Uterus (tissue), 3 donors: ENCODE measurements at regions not wholly inside any gene's neighbourhood (a gene's known extent, or its start where the extent isn't known, plus 50 kb on each side); places are given as distances from the start of the nearest gene placed in this dataset.

Experiments
- DNase-seq, 2 donors: peaks; one replicate each; pipeline ENCODE4 v3.0.0-alpha.2; 2019 to 2020
- H3K27ac ChIP-seq, 2 donors: fragments of 200-600 bp; sonication (generic); 1 replicate in 1 of 2; 2 replicates in 1 of 2; pipeline ENCODE4 v1.5.1; 2016 to 2018
- H3K27me3 ChIP-seq, 2 donors: fragments of 200-600 bp; sonication (generic); one replicate each; pipeline ENCODE4 v1.5.1; 2018 to 2019; ENCODE audit warnings: control low read depth in 1 of 2
- H3K36me3 ChIP-seq, 2 donors: fragments of 200-600 bp; sonication (generic); one replicate each; pipeline ENCODE4 v1.5.1; 2019; ENCODE audit warnings: control low read depth in 1 of 2
- H3K4me1 ChIP-seq, 2 donors: fragments of 200-600 bp; sonication (generic); one replicate each; pipeline ENCODE4 v1.5.1; 2018 to 2019; ENCODE audit warnings: control low read depth in 1 of 2
- H3K4me3 ChIP-seq, 2 donors: fragments of 200-600 bp; sonication (generic); 1 replicate in 1 of 2; 2 replicates in 1 of 2; pipeline ENCODE4 v1.5.1; 2018 to 2019; ENCODE audit warnings: mild to moderate bottlenecking in 1 of 2
- H3K9me3 ChIP-seq, 2 donors: fragments of 200-600 bp; sonication (generic); one replicate each; pipeline ENCODE4 v1.5.1; 2019; ENCODE audit warnings: control low read depth in 1 of 2
- POLR2A ChIP-seq, 2 donors: fragments of 450-650 bp; IDR thresholded peaks; one replicate each; pipeline ENCODE4 v1.6.1; 2016; ENCODE audit warnings: antibody characterized with exemption in 2 of 2, mild to moderate bottlenecking in 1 of 2, moderate library complexity in 1 of 2
- intact Hi-C: fragments of 100-400 bp; cut with DNase I; formaldehyde crosslinking; loops from one replicate; pipeline ENCODE4 v1.15.1; 2023; ENCODE audit warnings: low total_unique reads
- TF ChIP-seq, protein P1 (sequence below), 4 experiments: fragments of 200-600 bp in 2 of 4; fragments of 450-650 bp in 2 of 4; sonication (generic) in 2 of 4; IDR thresholded peaks; one replicate each; pipeline ENCODE4 v1.5.1; 2016 to 2019; ENCODE audit warnings: antibody characterized with exemption in 4 of 4, mild to moderate bottlenecking in 2 of 4, moderate library complexity in 1 of 4
- donor health status: DM: yes; HTN: yes; CAD: no.

DNA sequence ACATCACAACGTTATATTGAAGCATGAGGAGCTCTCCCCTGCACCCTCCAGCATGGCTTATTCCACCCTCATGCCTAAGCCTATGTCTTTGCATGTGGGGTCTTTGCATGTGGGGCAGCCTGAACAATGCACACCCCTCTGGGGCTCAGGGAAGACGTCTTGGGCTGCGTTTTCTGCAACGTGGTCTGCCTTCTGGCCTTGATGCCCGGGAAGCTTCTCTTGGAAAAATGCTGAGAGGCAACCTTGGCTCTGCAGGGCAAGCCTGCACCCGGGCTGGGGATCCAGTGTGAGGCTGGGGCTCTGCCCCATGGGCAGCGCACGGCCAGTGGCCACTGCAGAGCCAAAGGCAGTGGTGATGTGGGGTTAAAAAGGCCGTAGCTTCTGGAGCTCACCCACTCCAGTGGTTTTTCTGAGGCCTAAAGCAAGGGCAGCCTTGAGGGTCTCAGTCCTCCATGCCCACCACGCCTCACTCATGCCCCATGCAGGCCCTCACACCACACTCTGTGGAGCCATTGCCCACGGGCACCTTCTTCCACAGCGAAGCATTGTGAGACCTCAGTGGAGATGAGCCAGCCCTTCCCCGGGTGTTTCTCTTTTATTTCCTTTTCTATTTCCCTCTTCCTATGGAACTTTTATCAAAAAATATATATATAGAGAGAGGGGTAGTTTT, 112.2 kb downstream of the MRPL36 start:
- Histone ChIP-seq H3K4me1 (no peaks in the 10 kb centered on the region), H3K36me3 (no peaks in the 10 kb centered on the region), H3K27ac (no peak overlapping the region), H3K9me3 (no peaks in the 10 kb centered on the region), H3K27me3 (no peaks in the 10 kb centered on the region), H3K4me3 (no peak overlapping the region)
- no peak for TF ChIP-seq POLR2A (IDR thresholded peaks at IDR 0.05)
- TF ChIP-seq, protein P1, sequence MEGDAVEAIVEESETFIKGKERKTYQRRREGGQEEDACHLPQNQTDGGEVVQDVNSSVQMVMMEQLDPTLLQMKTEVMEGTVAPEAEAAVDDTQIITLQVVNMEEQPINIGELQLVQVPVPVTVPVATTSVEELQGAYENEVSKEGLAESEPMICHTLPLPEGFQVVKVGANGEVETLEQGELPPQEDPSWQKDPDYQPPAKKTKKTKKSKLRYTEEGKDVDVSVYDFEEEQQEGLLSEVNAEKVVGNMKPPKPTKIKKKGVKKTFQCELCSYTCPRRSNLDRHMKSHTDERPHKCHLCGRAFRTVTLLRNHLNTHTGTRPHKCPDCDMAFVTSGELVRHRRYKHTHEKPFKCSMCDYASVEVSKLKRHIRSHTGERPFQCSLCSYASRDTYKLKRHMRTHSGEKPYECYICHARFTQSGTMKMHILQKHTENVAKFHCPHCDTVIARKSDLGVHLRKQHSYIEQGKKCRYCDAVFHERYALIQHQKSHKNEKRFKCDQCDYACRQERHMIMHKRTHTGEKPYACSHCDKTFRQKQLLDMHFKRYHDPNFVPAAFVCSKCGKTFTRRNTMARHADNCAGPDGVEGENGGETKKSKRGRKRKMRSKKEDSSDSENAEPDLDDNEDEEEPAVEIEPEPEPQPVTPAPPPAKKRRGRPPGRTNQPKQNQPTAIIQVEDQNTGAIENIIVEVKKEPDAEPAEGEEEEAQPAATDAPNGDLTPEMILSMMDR (IDR thresholded peaks at IDR 0.05) = no peak
- intact Hi-C loops = no loop called here
- no peak for DNase-seq

DNA sequence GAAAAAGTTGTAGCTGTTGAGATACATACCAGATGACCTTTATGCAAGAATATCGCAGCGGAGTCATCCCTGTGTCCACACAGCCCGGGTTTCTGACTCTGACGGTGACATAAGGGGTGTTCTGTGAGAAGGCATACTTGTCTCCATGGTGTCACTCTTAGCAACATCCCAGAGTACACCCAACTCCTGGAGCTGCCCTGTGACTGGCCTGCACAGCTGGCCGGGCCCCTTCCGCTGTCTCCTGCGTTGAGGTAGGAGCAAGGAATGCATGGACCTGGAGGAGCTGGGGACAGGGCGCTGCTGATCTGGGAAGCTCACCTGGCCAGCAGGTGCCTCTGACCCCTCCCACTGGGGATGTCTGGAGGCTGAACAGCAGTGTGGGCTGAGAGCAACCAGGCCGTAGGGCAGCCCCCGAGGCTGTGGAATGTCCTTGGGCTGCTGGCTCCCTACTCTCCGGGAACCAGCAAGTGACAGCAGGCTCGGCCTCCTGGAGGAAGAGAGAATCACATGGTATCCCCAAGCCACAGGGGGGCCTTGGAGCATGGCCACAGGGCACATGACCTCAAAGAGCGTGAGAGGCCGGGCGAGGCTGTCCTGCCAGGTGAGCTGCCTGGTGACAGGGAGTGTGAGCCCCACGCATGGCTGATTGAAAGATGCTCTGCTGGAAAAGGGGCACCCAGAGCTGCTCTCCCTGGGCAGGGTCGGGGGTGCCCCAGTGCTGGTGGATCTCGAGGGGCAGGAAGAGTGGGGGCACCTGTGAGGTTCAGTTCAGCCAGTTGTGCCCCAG, 113.4 kb downstream of the MRPL36 start:
- Histone ChIP-seq H3K9me3 (no peaks in the 10 kb centered on the region), H3K4me1 (no peaks in the 10 kb centered on the region), H3K4me3 (no peak overlapping the region), H3K27ac (no peak overlapping the region), H3K27me3 (no peaks in the 10 kb centered on the region), H3K36me3 (no peaks in the 10 kb centered on the region)
- intact Hi-C loops = no loop called here
- no peak for DNase-seq
- TF ChIP-seq POLR2A (IDR thresholded peaks at IDR 0.05) = no peak
- TF ChIP-seq, protein P1 (IDR thresholded peaks at IDR 0.05) = no peak

DNA sequence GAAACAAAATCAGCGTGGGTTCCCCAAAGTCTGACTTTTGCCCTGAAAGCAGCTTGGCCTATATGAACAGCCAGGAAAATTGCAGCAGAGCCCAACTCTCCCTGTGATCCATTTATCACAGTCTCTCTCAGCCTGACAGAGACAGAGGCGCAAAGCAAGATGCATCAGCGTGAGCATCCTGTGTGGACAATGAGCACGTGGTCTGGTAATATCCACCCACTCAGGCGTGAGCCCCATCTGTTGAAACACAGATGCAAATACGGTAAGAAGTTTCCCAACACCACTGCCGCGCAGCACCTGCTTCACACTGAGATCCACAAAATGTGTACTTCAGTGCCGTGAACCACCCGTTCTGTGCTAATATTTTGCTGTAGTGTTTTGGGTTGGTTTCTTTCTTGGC, 114.6 kb downstream of the MRPL36 start:
- H3K4me3 ChIP-seq = no peak overlapping the region
- intact Hi-C loops = no loop called here
- no peak for TF ChIP-seq POLR2A (IDR thresholded peaks at IDR 0.05)
- TF ChIP-seq, protein P1 (IDR thresholded peaks at IDR 0.05) = no peak
- no peaks in the 10 kb centered on the region for H3K27me3 ChIP-seq
- no peak overlapping the region for H3K27ac ChIP-seq
- no peaks in the 10 kb centered on the region for H3K4me1 ChIP-seq
- H3K9me3 ChIP-seq = no peaks in the 10 kb centered on the region
- DNase-seq = no peak
- no peaks in the 10 kb centered on the region for H3K36me3 ChIP-seq

DNA sequence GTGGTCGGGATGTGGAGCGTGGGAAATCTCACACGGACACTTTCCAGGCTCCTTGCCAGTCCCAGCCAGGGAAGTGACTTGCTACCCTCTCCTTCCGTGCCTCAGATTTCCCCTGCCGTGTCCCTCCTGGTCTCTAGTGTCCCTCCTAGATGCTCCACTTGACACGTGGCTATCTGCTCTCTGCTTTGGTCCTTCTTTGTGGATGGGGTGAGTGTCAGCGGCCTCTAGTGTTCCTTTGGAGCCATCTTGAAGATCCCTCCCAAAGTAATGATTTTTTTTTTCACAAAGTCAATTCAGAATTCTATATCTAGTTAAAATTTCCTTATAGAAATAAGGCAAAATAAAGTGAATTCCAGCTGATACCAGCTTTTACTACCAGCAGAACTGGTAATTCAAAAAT, 117.7 kb downstream of the MRPL36 start:
- no peak for TF ChIP-seq POLR2A (IDR thresholded peaks at IDR 0.05)
- TF ChIP-seq, protein P1 (IDR thresholded peaks at IDR 0.05) = no peak
- no peaks in the 10 kb centered on the region for H3K4me1 ChIP-seq
- no peaks in the 10 kb centered on the region for H3K36me3 ChIP-seq
- no peaks in the 10 kb centered on the region for H3K27me3 ChIP-seq
- intact Hi-C loops = no loop called here
- H3K27ac ChIP-seq = no peak overlapping the region
- H3K9me3 ChIP-seq = no peaks in the 10 kb centered on the region
- no peak for DNase-seq
- H3K4me3 ChIP-seq = no peak overlapping the region

DNA sequence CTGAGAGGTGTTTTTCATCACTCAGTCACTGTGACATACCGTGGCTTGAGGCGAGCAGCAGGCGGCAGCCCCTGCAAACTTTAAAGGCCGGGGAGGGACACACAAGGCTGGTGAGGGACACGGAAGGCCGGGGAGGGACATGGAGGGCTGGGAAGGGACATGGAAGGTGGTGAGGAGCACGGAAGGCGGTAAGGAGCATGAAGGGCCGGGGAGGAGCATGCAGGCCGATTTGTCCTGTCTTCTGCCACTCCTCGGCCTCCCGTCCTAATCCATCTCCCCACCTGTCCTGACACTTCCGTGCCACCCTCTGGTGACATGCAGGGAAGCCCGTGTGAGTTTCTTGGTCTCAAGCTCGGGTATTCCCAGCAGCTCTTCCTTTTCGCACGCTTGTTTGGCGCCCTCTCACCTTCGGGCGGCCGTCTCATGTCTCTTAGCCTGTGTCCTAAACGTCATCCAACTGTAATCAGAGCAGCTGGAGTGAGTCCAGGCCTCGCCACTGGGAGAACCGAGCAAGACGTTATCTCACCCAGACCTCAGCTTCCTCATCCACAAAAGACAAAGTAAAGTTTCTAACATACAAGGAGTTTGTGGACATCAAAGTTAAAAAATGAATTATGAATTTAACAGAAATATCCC, 126.5 kb downstream of the MRPL36 start:
- no peaks in the 10 kb centered on the region for H3K36me3 ChIP-seq

More for the DNA sequence above, 126.5 kb downstream of the MRPL36 start:
- H3K9me3 ChIP-seq = no peaks in the 10 kb centered on the region
- intact Hi-C loops = no loop called here
- H3K27me3 ChIP-seq = no peaks in the 10 kb centered on the region
- no peak overlapping the region for H3K4me3 ChIP-seq
- no peaks in the 10 kb centered on the region for H3K4me1 ChIP-seq
- H3K27ac ChIP-seq = no peak overlapping the region
- TF ChIP-seq POLR2A (IDR thresholded peaks at IDR 0.05) = no peak
- TF ChIP-seq, protein P1 (IDR thresholded peaks at IDR 0.05) = no peak
- no peak for DNase-seq
